ENCODE measurements at regions not wholly inside any gene's neighbourhood (a gene's known extent, or its start where the extent isn't known, plus 50 kb on each side); places are given as distances from the start of the nearest gene placed in this dataset.

GRCh38 chr7:17599733-17600339, 301.4 kb downstream of the AHR start:
- Histone ChIP-seq H3K4me3 (replicated peaks in 1 of 2; ENCODE audit: low read depth in 1 of 2, low read length in 2 of 2) (no peak overlapping the region), H3K36me3 (ENCODE audit: control insufficient read depth in 1 of 2, insufficient read depth in 2 of 2, low read length in 2 of 2) (no peaks in the 10 kb centered on the region), H3K27me3 (ENCODE audit: insufficient read depth, low read length) (no peaks in the 10 kb centered on the region), H3K4me2 (ENCODE audit: low read length) (no peak overlapping the region), H3K4me1 (ENCODE audit: control insufficient read depth in 1 of 2, insufficient read depth in 2 of 2, low read length in 2 of 2) (0 out of 4 replicates have a peak, but pooled peaks cover 0 to 3% of the 10 kb centered on the region in 2 experiments), H2AFZ (ENCODE audit: low read depth, low read length, poor library complexity, severe bottlenecking) (no peak overlapping the region), H3K27ac (ENCODE audit: low read depth, low read length) (no peak overlapping the region), H3K9me2 (ENCODE audit: insufficient read depth) (no peaks in the 10 kb centered on the region), H3K9me3 (ENCODE audit: control insufficient read depth in 1 of 2, insufficient read depth in 1 of 2, low read depth in 1 of 2, low read length in 2 of 2) (no peaks in the 10 kb centered on the region), H4K20me1 (ENCODE audit: insufficient read depth) (no peaks in the 10 kb centered on the region), H3K9ac (ENCODE audit: low read length) (no peak overlapping the region), H3K79me2 (ENCODE audit: insufficient read depth, low read length) (no peaks in the 10 kb centered on the region)
- ChIA-PET CTCF (no interaction called here), RAD21 (ENCODE audit: low non-redundant PET in 1 of 2, low total read pairs in 2 of 2, uncharacterized antibody in 2 of 2, unreplicated experiment in 2 of 2) (no interaction called here), POLR2A (no interaction called here)
- no peak for TF ChIP-seq ZNF274 (IDR thresholded peaks at IDR 0.05; ENCODE audit: low read depth, low read length)
- no peak for TF ChIP-seq POLR2A (IDR thresholded peaks at IDR 0.05; ENCODE audit: borderline replicate concordance, extremely low read depth, insufficient read depth, insufficient read length)
- no peak for TF ChIP-seq ZFX (IDR thresholded peaks at IDR 0.05)
- TF ChIP-seq REST (IDR thresholded peaks at IDR 0.05; ENCODE audit: low read depth): no peak
- no peak for TF ChIP-seq YY1 (IDR thresholded peaks at IDR 0.05; ENCODE audit: extremely low read depth, insufficient replicate concordance, low read depth, low read length)
- TF ChIP-seq MAX (IDR thresholded peaks at IDR 0.05): no peak
- no peak for TF ChIP-seq CEBPB (IDR thresholded peaks at IDR 0.05; ENCODE audit: low read depth)
- no peak for TF ChIP-seq ZBTB33 (IDR thresholded peaks at IDR 0.05; ENCODE audit: extremely low read depth, insufficient replicate concordance, low read length)
- TF ChIP-seq CBX3 (IDR thresholded peaks at IDR 0.05; ENCODE audit: low read depth): no peak
- no peak for TF ChIP-seq EZH2 (IDR thresholded peaks at IDR 0.05)
- no peak for TF ChIP-seq ELF1 (IDR thresholded peaks at IDR 0.05; ENCODE audit: borderline replicate concordance, low read depth)
- TF ChIP-seq EZH2phosphoT487 (IDR thresholded peaks at IDR 0.05; ENCODE audit: borderline replicate concordance): no peak
- TF ChIP-seq POLR2AphosphoS5 (IDR thresholded peaks at IDR 0.05; ENCODE audit: low read depth, low read length): no peak
- no peak for TF ChIP-seq SRF (IDR thresholded peaks at IDR 0.05; ENCODE audit: low read depth)
- TF ChIP-seq SIN3A (IDR thresholded peaks at IDR 0.05; ENCODE audit: low read depth): no peak
- no peak for TF ChIP-seq RAD21 (IDR thresholded peaks at IDR 0.05; ENCODE audit: low read depth)
- DNase-seq (ENCODE audit: low read depth, low spot score) (no peak), ATAC-seq (no peak)
- BruUV-seq (replicated peaks): no TSS peak
- intact Hi-C loops (cut with micrococcal nuclease): no loop called here
